ENCODE measurements at regions not wholly inside any gene's neighbourhood (a gene's known extent, or its start where the extent isn't known, plus 50 kb on each side); places are given as distances from the start of the nearest gene placed in this dataset.
"Not testable (repeated sequence)": the region's sequence is repeated elsewhere in the genome, so short reads cannot be mapped to it uniquely, and the experiment has no call there.

DNA sequence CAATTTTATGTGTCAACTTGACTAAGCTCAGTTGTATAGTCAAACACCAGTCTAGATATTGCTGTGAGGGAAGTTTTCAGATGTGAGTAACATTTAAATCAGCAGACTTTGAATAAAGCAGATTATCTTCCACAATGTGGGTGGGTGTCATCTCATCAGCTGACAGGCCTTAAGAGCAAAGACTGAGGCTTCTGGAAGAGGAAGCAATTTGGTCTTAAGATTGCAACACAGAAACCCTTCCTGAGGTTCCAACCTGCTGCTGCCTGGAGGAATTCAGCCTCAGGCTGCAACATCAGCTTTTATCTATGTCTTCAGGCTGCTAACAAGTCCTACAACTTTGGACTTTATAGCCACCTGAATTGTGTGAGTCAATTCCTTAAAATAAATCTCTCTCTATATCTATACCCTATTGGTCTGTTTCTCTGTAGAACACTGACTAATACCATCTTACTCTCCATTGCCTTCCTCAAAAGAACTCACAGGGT lies 277.2 kb upstream of the PLET1 start:
- Histone ChIP-seq H4K20me1 (ENCODE audit: insufficient read depth, poor library complexity, severe bottlenecking) (no peaks in the 10 kb centered on the region), H3K27me3 (no peaks in the 10 kb centered on the region), H3K36me3 (replicated peaks; ENCODE audit: insufficient read depth, low read depth) (no peaks in the 10 kb centered on the region), H3K9me2 (replicated peaks; ENCODE audit: insufficient read depth) (no peaks in the 10 kb centered on the region), H3K4me2 (no peak overlapping the region), H3K79me2 (no peaks in the 10 kb centered on the region), H3K4me3 (no peak overlapping the region), H2AFZ (no peak overlapping the region), H3K4me1 (ENCODE audit: insufficient read depth) (peaks cover 39% of the 10 kb centered on the region), H3K27ac (peak overlapping the region; percentile 40), H3K9me3 (ENCODE audit: low read depth) (no peaks in the 10 kb centered on the region)
- TF ChIP-seq, protein P1, sequence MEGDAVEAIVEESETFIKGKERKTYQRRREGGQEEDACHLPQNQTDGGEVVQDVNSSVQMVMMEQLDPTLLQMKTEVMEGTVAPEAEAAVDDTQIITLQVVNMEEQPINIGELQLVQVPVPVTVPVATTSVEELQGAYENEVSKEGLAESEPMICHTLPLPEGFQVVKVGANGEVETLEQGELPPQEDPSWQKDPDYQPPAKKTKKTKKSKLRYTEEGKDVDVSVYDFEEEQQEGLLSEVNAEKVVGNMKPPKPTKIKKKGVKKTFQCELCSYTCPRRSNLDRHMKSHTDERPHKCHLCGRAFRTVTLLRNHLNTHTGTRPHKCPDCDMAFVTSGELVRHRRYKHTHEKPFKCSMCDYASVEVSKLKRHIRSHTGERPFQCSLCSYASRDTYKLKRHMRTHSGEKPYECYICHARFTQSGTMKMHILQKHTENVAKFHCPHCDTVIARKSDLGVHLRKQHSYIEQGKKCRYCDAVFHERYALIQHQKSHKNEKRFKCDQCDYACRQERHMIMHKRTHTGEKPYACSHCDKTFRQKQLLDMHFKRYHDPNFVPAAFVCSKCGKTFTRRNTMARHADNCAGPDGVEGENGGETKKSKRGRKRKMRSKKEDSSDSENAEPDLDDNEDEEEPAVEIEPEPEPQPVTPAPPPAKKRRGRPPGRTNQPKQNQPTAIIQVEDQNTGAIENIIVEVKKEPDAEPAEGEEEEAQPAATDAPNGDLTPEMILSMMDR (IDR thresholded peaks at IDR 0.05; ENCODE audit: poor library complexity): no peak
- TF ChIP-seq EZH2phosphoT487 (IDR thresholded peaks at IDR 0.05; ENCODE audit: low read depth, severe bottlenecking, unreplicated experiment) (no peak), EZH2 (IDR thresholded peaks at IDR 0.05; ENCODE audit: borderline replicate concordance) (no peak)
- DNase-seq (ENCODE audit: low spot score): peak; percentile 35

DNA sequence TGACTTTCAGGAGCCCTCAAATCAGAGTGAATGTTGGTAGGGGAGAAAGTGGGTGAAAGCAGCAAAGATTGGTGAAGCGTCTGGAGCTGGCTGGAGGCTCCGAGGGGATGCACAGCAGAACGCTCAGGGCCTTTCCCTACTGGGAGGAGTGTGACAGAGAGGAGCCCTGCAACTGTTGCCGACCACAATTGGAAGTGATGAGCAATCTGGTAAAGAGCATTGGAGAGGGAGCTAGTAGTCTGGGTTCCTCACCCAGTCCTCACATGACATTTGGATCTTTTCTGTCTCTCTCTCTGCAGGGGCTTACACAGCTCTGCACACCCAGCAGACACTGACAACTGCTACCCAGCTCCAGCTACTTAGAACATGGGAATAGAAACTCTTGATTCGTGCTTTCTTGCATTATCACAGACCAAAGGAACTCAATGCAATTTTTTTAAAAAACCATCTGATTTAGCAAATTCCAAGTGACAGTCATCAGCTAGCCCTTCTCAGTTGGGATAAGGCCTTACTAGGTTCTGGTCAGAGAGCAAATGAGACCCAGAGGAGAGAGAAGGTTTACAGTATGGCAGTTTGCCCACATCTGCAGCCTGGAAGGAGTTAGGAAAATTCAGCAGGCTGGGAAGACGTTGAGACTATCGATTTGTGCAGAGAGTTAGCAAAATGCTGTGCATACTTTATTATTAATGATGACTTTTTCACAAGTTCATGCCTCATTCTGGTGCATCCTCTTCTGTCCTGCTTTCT lies 278.0 kb upstream of the PLET1 start:
- 87% methylated on average over 7 of the region's 7 CpGs for WGBS (ENCODE audit: low lambda C conversion rate, missing lambda C conversion rate)

DNA sequence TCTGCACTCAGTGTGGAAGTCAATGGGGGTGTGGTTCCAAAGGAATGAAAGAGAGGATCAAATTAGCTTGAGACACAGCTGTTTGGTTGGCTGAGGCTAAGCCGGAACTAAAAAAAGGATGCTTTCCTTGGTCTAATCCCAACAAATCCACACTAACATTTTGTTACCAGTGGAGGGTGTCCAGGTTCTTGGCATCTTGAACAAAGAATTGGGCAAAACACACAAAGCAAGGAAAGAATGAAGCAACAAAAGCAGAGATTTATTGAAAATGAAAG lies 278.6 kb upstream of the PLET1 start:
- not testable (repeated sequence) for H3K27ac ChIP-seq; H4K20me1 ChIP-seq (ENCODE audit: insufficient read depth, poor library complexity, severe bottlenecking); H3K4me3 ChIP-seq; H3K27me3 ChIP-seq; DNase-seq (ENCODE audit: low spot score); H2AFZ ChIP-seq; H3K4me2 ChIP-seq; H3K9me2 ChIP-seq (replicated peaks; ENCODE audit: insufficient read depth); H3K79me2 ChIP-seq; H3K36me3 ChIP-seq (replicated peaks; ENCODE audit: insufficient read depth, low read depth); H3K9me3 ChIP-seq (ENCODE audit: low read depth)
- H3K4me1 ChIP-seq (ENCODE audit: insufficient read depth): peaks cover 26% of the 10 kb centered on the region
- WGBS (ENCODE audit: low lambda C conversion rate, missing lambda C conversion rate): 82% methylated on average over 1 of the region's 1 CpG

More for the DNA sequence above, 278.0 kb upstream of the PLET1 start:
- no peaks in the 10 kb centered on the region for H3K27me3 ChIP-seq
- H4K20me1 ChIP-seq (ENCODE audit: insufficient read depth, poor library complexity, severe bottlenecking): no peaks in the 10 kb centered on the region
- H3K27ac ChIP-seq: peak overlapping the region; percentile 40
- no peaks in the 10 kb centered on the region for H3K79me2 ChIP-seq
- H3K36me3 ChIP-seq (replicated peaks; ENCODE audit: insufficient read depth, low read depth): no peaks in the 10 kb centered on the region
- H3K4me1 ChIP-seq (ENCODE audit: insufficient read depth): peaks cover 30% of the 10 kb centered on the region
- TF ChIP-seq EZH2 (IDR thresholded peaks at IDR 0.05; ENCODE audit: borderline replicate concordance): no peak
- TF ChIP-seq, protein P1 (IDR thresholded peaks at IDR 0.05; ENCODE audit: poor library complexity): no peak
- TF ChIP-seq EZH2phosphoT487 (IDR thresholded peaks at IDR 0.05; ENCODE audit: low read depth, severe bottlenecking, unreplicated experiment): no peak
- no peak for DNase-seq (ENCODE audit: low spot score)
- no peak overlapping the region for H2AFZ ChIP-seq
- H3K4me2 ChIP-seq: no peak overlapping the region
- H3K9me3 ChIP-seq (ENCODE audit: low read depth): no peaks in the 10 kb centered on the region
- H3K4me3 ChIP-seq: no peak overlapping the region
- no peaks in the 10 kb centered on the region for H3K9me2 ChIP-seq (replicated peaks; ENCODE audit: insufficient read depth)

DNA sequence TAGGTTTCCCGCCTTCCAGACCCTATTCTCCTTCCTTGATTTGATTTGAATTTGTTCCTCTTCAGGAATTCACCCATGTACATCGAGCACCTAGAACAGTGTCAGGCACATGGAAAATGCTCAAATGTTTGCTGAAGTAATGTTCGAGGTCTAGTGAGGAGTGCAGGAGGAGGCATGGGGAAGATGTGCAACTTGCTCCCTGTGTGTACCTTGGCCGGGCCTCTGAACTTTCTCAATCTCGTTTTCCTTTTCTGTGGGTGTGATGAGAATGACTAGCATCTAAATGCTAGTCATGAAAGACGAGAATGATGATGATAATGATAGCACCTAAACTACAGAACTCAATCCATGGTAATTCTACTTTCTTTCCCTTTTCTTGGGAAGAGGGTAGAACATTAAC lies 279.1 kb upstream of the PLET1 start:
- Histone ChIP-seq H3K4me3 (no peak overlapping the region), H3K79me2 (no peaks in the 10 kb centered on the region), H3K9me3 (ENCODE audit: low read depth) (no peaks in the 10 kb centered on the region), H3K9me2 (replicated peaks; ENCODE audit: insufficient read depth) (no peaks in the 10 kb centered on the region), H3K27ac (no peak overlapping the region), H2AFZ (no peak overlapping the region), H3K4me1 (ENCODE audit: insufficient read depth) (peaks cover 26% of the 10 kb centered on the region), H3K36me3 (replicated peaks; ENCODE audit: insufficient read depth, low read depth) (no peaks in the 10 kb centered on the region), H3K27me3 (no peaks in the 10 kb centered on the region), H3K4me2 (no peak overlapping the region), H4K20me1 (ENCODE audit: insufficient read depth, poor library complexity, severe bottlenecking) (no peaks in the 10 kb centered on the region)
- DNase-seq (ENCODE audit: low spot score): no peak
- WGBS (ENCODE audit: low lambda C conversion rate, missing lambda C conversion rate): 88% methylated on average over 6 of the region's 6 CpGs
- TF ChIP-seq EZH2phosphoT487 (IDR thresholded peaks at IDR 0.05; ENCODE audit: low read depth, severe bottlenecking, unreplicated experiment): no peak
- TF ChIP-seq, protein P1 (IDR thresholded peaks at IDR 0.05; ENCODE audit: poor library complexity): no peak
- no peak for TF ChIP-seq EZH2 (IDR thresholded peaks at IDR 0.05; ENCODE audit: borderline replicate concordance)

Data from hepatocyte (in vitro differentiated cells).